Liver (tissue), 3 donors: ENCODE measurements at regions not wholly inside any gene's neighbourhood (a gene's known extent, or its start where the extent isn't known, plus 50 kb on each side); places are given as distances from the start of the nearest gene placed in this dataset.

Source experiments
- ATF3 ChIP-seq: IDR thresholded peaks from 2 replicates; pipeline ENCODE4 v1.6.1; 2016; ENCODE audit warnings: antibody characterized with exemption
- CTCF ChIP-seq: fragments of 150-350 bp; IDR thresholded peaks from 2 replicates; pipeline ENCODE4 v1.5.1; 2017; ENCODE audit warnings: improper control_type of control experiment, low read depth, low read length; ENCODE audit not compliant: missing input control
- FOXA1 ChIP-seq: IDR thresholded peaks from 2 replicates; pipeline ENCODE4 v1.6.1; 2016; ENCODE audit warnings: antibody characterized with exemption
- FOXA2 ChIP-seq: IDR thresholded peaks from 2 replicates; pipeline ENCODE4 v1.6.1; 2016; ENCODE audit warnings: antibody characterized with exemption
- GABPA ChIP-seq, 2 donors: IDR thresholded peaks in 1 of 2; conservative IDR thresholded peaks in 1 of 2; 2 replicates each; pipeline ENCODE4 v1.6.1; 2016; ENCODE audit warnings: antibody characterized with exemption in 2 of 2, mild to moderate bottlenecking in 1 of 2, moderate library complexity in 1 of 2
- JUND ChIP-seq, 2 donors: IDR thresholded peaks; 2 replicates each; pipeline ENCODE4 v1.6.1; 2016; ENCODE audit warnings: antibody characterized with exemption in 2 of 2
- RAD21 ChIP-seq, 2 donors: IDR thresholded peaks; 2 replicates each; pipeline ENCODE4 v1.6.1; 2016; ENCODE audit warnings: antibody characterized with exemption in 2 of 2, mild to moderate bottlenecking in 2 of 2
- REST ChIP-seq: IDR thresholded peaks from 2 replicates; pipeline ENCODE4 v1.6.1; 2016; ENCODE audit warnings: antibody characterized with exemption, mild to moderate bottlenecking
- SP1 ChIP-seq: IDR thresholded peaks from 2 replicates; pipeline ENCODE4 v1.6.1; 2018; ENCODE audit warnings: antibody characterized with exemption, mild to moderate bottlenecking
- TAF1 ChIP-seq: conservative IDR thresholded peaks from 2 replicates; pipeline ENCODE4 v1.6.1; 2016; ENCODE audit warnings: antibody characterized with exemption, mild to moderate bottlenecking
- YY1 ChIP-seq: IDR thresholded peaks from 2 replicates; pipeline ENCODE4 v1.6.1; 2016; ENCODE audit warnings: antibody characterized with exemption, mild to moderate bottlenecking
- donor health status: healthy.
- donor health status: healthy.

- no peak for TF ChIP-seq CTCF
- TF ChIP-seq SP1, result peak; percentile 66
- no peak for TF ChIP-seq ATF3
- peak; percentile 38 for TF ChIP-seq FOXA2
- no peak for TF ChIP-seq RAD21 (IDR thresholded peaks at IDR 0.05)
- no peak for TF ChIP-seq REST
- TF ChIP-seq FOXA1, result no peak
- TF ChIP-seq GABPA (IDR thresholded peaks at IDR 0.05 in 1 of 2, conservative IDR thresholded peaks at IDR 0.05 in 1 of 2), result no peak
- TF ChIP-seq YY1, result no peak
- TF ChIP-seq TAF1, result no peak
- no peak for TF ChIP-seq JUND (IDR thresholded peaks at IDR 0.05)
These were observed 154.5 kb upstream of the MAGI2 start for GRCh38 chr7:79608005-79608404.
